A549 (cell line): ENCODE measurements at regions not wholly inside any gene's neighbourhood (a gene's known extent, or its start where the extent isn't known, plus 50 kb on each side); places are given as distances from the start of the nearest gene placed in this dataset.
"Not testable (repeated sequence)": the region's sequence is repeated elsewhere in the genome, so short reads cannot be mapped to it uniquely, and the experiment has no call there.

ENCODE experiments used
- ATAC-seq, 2 experiments: fragments of 200-7000 bp in 1 of 2; fragments of >200 bp in 1 of 2; cut with Nextera tagmentation in 1 of 2; cut with Tn5 transposase in 1 of 2; 3 replicates each; pipeline versions ENCODE4 v1.8.0 to v1.9.1; 2018 to 2020; ENCODE audit warnings: mild to moderate bottlenecking in 1 of 2, moderate library complexity in 1 of 2
- CTCF ChIA-PET: fragments of 300-600 bp; sonication (Branson Sonifier 250); formaldehyde crosslinking; extraction: SDS; loops from one replicate; lab custom pipeline; 2021; ENCODE audit warnings: antibody characterized with exemption, inconsistent platforms; lab: Yijun Ruan, JAX
- POLR2A ChIA-PET: fragments of 350-600 bp; formaldehyde crosslinking; extraction: SDS; loops from one replicate; lab custom pipeline; 2021; ENCODE audit warnings: antibody characterized with exemption, inconsistent platforms; lab: Yijun Ruan, JAX
- DNase-seq, 2 experiments: peaks; one replicate each; pipeline versions ENCODE4 v3.0.0 to v3.0.0-alpha.2; 2011 to 2016; ENCODE audit warnings: low read depth in 1 of 2, low spot score in 1 of 2
- FAIRE-seq: peaks from 2 replicates; lab custom pipeline; 2011; peaks lifted over from hg19 to GRCh38; lab: Jason Lieb, UNC
- H3K27ac ChIP-seq, 2 experiments: fragments of >200 bp; sonication (Bioruptor Twin); formaldehyde crosslinking; 3 replicates each; pipeline ENCODE4 v1.5.1; 2016 to 2017
- H3K4me1 ChIP-seq: fragments of >200 bp; sonication (Bioruptor Twin); formaldehyde crosslinking; 3 replicates; pipeline ENCODE4 v1.6.1; 2016
- H3K4me2 ChIP-seq: fragments of >200 bp; sonication (Bioruptor Twin); formaldehyde crosslinking; 3 replicates; pipeline ENCODE4 v1.6.1; 2016
- H3K4me3 ChIP-seq: fragments of >200 bp; sonication (Bioruptor Twin); formaldehyde crosslinking; 3 replicates; pipeline ENCODE4 v1.5.1; 2016
- H3K9me3 ChIP-seq: fragments of >200 bp; sonication (Bioruptor Twin); formaldehyde crosslinking; 3 replicates; pipeline ENCODE4 v1.6.1; 2016
- ATOH8 ChIP-seq: fragments of 250-450 bp; sonication (Bioruptor Pico); IDR thresholded peaks from 2 replicates; pipeline ENCODE4 v1.5.0; 2020; ENCODE audit warnings: low read depth, mild to moderate bottlenecking, moderate library complexity
- BCL3 ChIP-seq: fragments of >200 bp; sonication (Bioruptor Twin); formaldehyde crosslinking; IDR thresholded peaks from 3 replicates; pipeline ENCODE4 v1.6.1; 2016
- CBX8 ChIP-seq: fragments of 200-600 bp; sonication (generic); IDR thresholded peaks from 2 replicates; pipeline ENCODE4 v1.6.1; 2016
- CHD2 ChIP-seq: fragments of 150-350 bp; IDR thresholded peaks from 2 replicates; pipeline ENCODE4 v1.6.1; 2014; ENCODE audit warnings: low read length; ENCODE audit not compliant: partially characterized antibody
- CTCF ChIP-seq: fragments of >200 bp; sonication (Bioruptor Twin); formaldehyde crosslinking; IDR thresholded peaks from 3 replicates; pipeline ENCODE4 v1.5.1; 2016
- EHF ChIP-seq: fragments of 250-450 bp; sonication (Bioruptor Pico); IDR thresholded peaks from 2 replicates; pipeline ENCODE4 v1.5.0; 2020; ENCODE audit warnings: mild to moderate bottlenecking
- FOSL2 ChIP-seq, 2 experiments: fragments of 450-650 bp in 1 of 2; fragments of >200 bp in 1 of 2; sonication (Bioruptor Twin) in 1 of 2; formaldehyde crosslinking; IDR thresholded peaks; 2 replicates each; pipeline versions ENCODE4 v1.5.0 to v1.6.1; 2016 to 2020; ENCODE audit warnings: mild to moderate bottlenecking in 1 of 2, moderate library complexity in 1 of 2
- FOXS1 ChIP-seq: fragments of 250-450 bp; sonication (Bioruptor Pico); IDR thresholded peaks from 2 replicates; pipeline ENCODE4 v1.5.0; 2020; ENCODE audit warnings: mild to moderate bottlenecking, moderate library complexity
- GATA3 ChIP-seq: IDR thresholded peaks from 2 replicates; pipeline ENCODE4 v1.6.1; 2012; ENCODE audit warnings: borderline replicate concordance
- HMGXB4 ChIP-seq: fragments of 250-450 bp; sonication (Bioruptor Pico); IDR thresholded peaks from 2 replicates; pipeline ENCODE4 v1.5.0; 2021; ENCODE audit warnings: mild to moderate bottlenecking, moderate library complexity, borderline replicate concordance
- HOXA7 ChIP-seq: fragments of 250-450 bp; sonication (Bioruptor Pico); IDR thresholded peaks from 2 replicates; pipeline ENCODE4 v1.5.0; 2020; ENCODE audit warnings: mild to moderate bottlenecking, moderate library complexity
- HOXB13 ChIP-seq: fragments of 250-450 bp; sonication (Bioruptor Pico); IDR thresholded peaks from 2 replicates; pipeline ENCODE4 v1.5.0; 2020; ENCODE audit warnings: low read depth, mild to moderate bottlenecking, moderate library complexity
- JUN ChIP-seq, 2 experiments: fragments of >200 bp; sonication (Bioruptor Twin); formaldehyde crosslinking; IDR thresholded peaks; 2 replicates in 1 of 2; 3 replicates in 1 of 2; pipeline ENCODE4 v1.6.1; 2016 to 2017
- KDM1A ChIP-seq: fragments of 200-600 bp; sonication (generic); IDR thresholded peaks from 2 replicates; pipeline ENCODE4 v1.6.1; 2016; ENCODE audit warnings: low read depth, mild to moderate bottlenecking
- MAFK ChIP-seq: fragments of 450-650 bp; IDR thresholded peaks from 2 replicates; pipeline ENCODE4 v1.6.1; 2014; ENCODE audit not compliant: partially characterized antibody
- MAZ ChIP-seq: fragments of 150-350 bp; IDR thresholded peaks from 2 replicates; pipeline ENCODE4 v1.6.1; 2014; ENCODE audit warnings: antibody characterized with exemption, low read depth, low read length, borderline replicate concordance
- PHF8 ChIP-seq: fragments of 200-600 bp; sonication (generic); IDR thresholded peaks from 2 replicates; pipeline ENCODE4 v1.6.1; 2016; ENCODE audit warnings: low read depth, mild to moderate bottlenecking, antibody characterized with exemption, moderate library complexity, borderline replicate concordance
- RAD21 ChIP-seq, 2 experiments: fragments of >200 bp in 1 of 2; sonication (Bioruptor Twin) in 1 of 2; formaldehyde crosslinking in 1 of 2; IDR thresholded peaks in 1 of 2; conservative IDR thresholded peaks in 1 of 2; 2 replicates in 1 of 2; 3 replicates in 1 of 2; pipeline ENCODE4 v1.6.1; 2012 to 2018; ENCODE audit warnings: inconsistent platforms in 1 of 2
- RARB ChIP-seq: fragments of 250-450 bp; sonication (Bioruptor Pico); IDR thresholded peaks from 2 replicates; pipeline ENCODE4 v1.8.0; 2021; ENCODE audit warnings: mild to moderate bottlenecking, moderate library complexity
- RCOR1 ChIP-seq: fragments of 150-350 bp; IDR thresholded peaks from 2 replicates; pipeline ENCODE4 v1.6.1; 2014; ENCODE audit warnings: antibody characterized with exemption, low read length, low read depth
- RNF2 ChIP-seq: fragments of 200-600 bp; sonication (generic); IDR thresholded peaks from 2 replicates; pipeline ENCODE4 v1.6.1; 2016; ENCODE audit warnings: low read depth, mild to moderate bottlenecking, antibody characterized with exemption, moderate library complexity, borderline replicate concordance
- SMC3 ChIP-seq: fragments of >200 bp; sonication (Bioruptor Twin); formaldehyde crosslinking; IDR thresholded peaks from 3 replicates; pipeline ENCODE4 v1.6.1; 2018; ENCODE audit warnings: inconsistent platforms
- TFCP2L1 ChIP-seq: fragments of 250-450 bp; sonication (Bioruptor Pico); IDR thresholded peaks from 2 replicates; pipeline ENCODE4 v1.5.0; 2021; ENCODE audit warnings: mild to moderate bottlenecking
- TP53 ChIP-seq: fragments of 250-450 bp; sonication (Bioruptor Pico); IDR thresholded peaks from 2 replicates; pipeline ENCODE4 v1.5.0; 2021; ENCODE audit warnings: mild to moderate bottlenecking, moderate library complexity
- ZC3H11A ChIP-seq: fragments of 450-650 bp; IDR thresholded peaks from 2 replicates; pipeline ENCODE4 v1.6.1; 2014; ENCODE audit warnings: antibody characterized with exemption, mild to moderate bottlenecking
- ZNF302 ChIP-seq: fragments of 250-450 bp; sonication (Bioruptor Pico); IDR thresholded peaks from 2 replicates; pipeline ENCODE4 v1.9.0; 2021; ENCODE audit warnings: inconsistent platforms, mild to moderate bottlenecking, moderate library complexity
- WGBS: methylation state at CpG from one replicate; pipeline ENCODE4 v1.1.6; 2017; ENCODE audit errors: missing lambda C conversion rate; 5-methylcytosine and 5-hydroxymethylcytosine counted together

- POLR2A ChIA-PET, result interaction anchor here (1.0 kb wide), 1 partner anchor 77 kb away, joined by 3 read pairs; no protein-coding TSS in a partner anchor
- 0 out of 3 replicates have a peak, but pooled peaks cover 3% of the 10 kb centered on the region for H3K4me1 ChIP-seq
- DNase-seq, result peak; percentile 22 to 55
- WGBS, result 22% methylated on average over 5 of the region's 5 CpGs
- no peak overlapping the region for H3K4me3 ChIP-seq
- CTCF ChIA-PET, result interaction anchor here (0.7 to 1.5 kb wide), 6 partner anchors 12 to 496 kb away, joined by 3 to 7 read pairs (median 4); no protein-coding TSS in a partner anchor
- FAIRE-seq, result no peak
- H3K9me3 ChIP-seq, result no peaks in the 10 kb centered on the region
- peak overlapping the region; percentile 48 for H3K4me2 ChIP-seq
- H3K27ac ChIP-seq, result no peak overlapping the region
- ATAC-seq, result peak; percentile 94 to 97; a peak in 5 of 6 replicates
- TF ChIP-seq HMGXB4 (CRISPR knock-in tag) (no peak), MAFK (peak; percentile 15), SMC3 (peak; percentile 37; the same call in 1 of the 3 replicates), RAD21 (conservative IDR thresholded peaks at IDR 0.05 in 1 of 2, IDR thresholded peaks at IDR 0.05 in 1 of 2) (peak; percentile 55 to 66), RNF2 (no peak), CTCF (peak; percentile 41; the same call in 2 of the 3 replicates), ZC3H11A (no peak)
- TF ChIP-seq, all 56 proteins: peak for 4
These were observed 171.1 kb downstream of the MCHR2 start for GRCh38 chr6:99822741-99823512.

- H3K9me3 ChIP-seq, DNase-seq, POLR2A ChIA-PET, H3K4me3 ChIP-seq, H3K4me1 ChIP-seq, FAIRE-seq, H3K27ac ChIP-seq, ATAC-seq: not testable (repeated sequence)
- CTCF ChIA-PET, result interaction anchor here (0.9 to 1.4 kb wide), 2 partner anchors 13 to 496 kb away, joined by 3 to 7 read pairs; no protein-coding TSS in a partner anchor
- peak overlapping the region; percentile 48 for H3K4me2 ChIP-seq
- 21% methylated on average over 8 of the region's 34 CpGs for WGBS
These were observed 170.3 kb downstream of the MCHR2 start for GRCh38 chr6:99823513-99824235.

GRCh38 chr6:99833034-99833433 lies 161.0 kb downstream of the MCHR2 start:
- ChIA-PET CTCF (no interaction called here), POLR2A (no interaction called here)
- DNase-seq (no peak), FAIRE-seq (no peak), ATAC-seq (no peak)
- Histone ChIP-seq H3K4me3 (no peak overlapping the region), H3K4me1 (no peaks in the 10 kb centered on the region), H3K27ac (no peak overlapping the region), H3K9me3 (no peaks in the 10 kb centered on the region)
- WGBS, result 21% methylated on average over 3 of the region's 3 CpGs
- no peak for TF ChIP-seq HOXA7 (CRISPR knock-in tag)
- TF ChIP-seq RCOR1, result no peak
- TF ChIP-seq FOSL2 (IDR thresholded peaks at IDR 0.05), result no peak
- TF ChIP-seq FOSL2 (CRISPR knock-in tag; IDR thresholded peaks at IDR 0.05), result no peak
- no peak for TF ChIP-seq EHF
- no peak for TF ChIP-seq BCL3
- TF ChIP-seq JUN (IDR thresholded peaks at IDR 0.05), result no peak
- TF ChIP-seq ZNF302, result no peak
- no peak for TF ChIP-seq PHF8
- TF ChIP-seq CBX8, result no peak
- TF ChIP-seq CHD2, result no peak
- TF ChIP-seq GATA3, result no peak
- no peak for TF ChIP-seq KDM1A
- TF ChIP-seq FOXS1, result no peak
- no peak for TF ChIP-seq TP53
- no peak for TF ChIP-seq MAZ
- no peak for TF ChIP-seq TFCP2L1
- TF ChIP-seq RARB (CRISPR knock-in tag), result no peak
- no peak for TF ChIP-seq HOXB13 (CRISPR knock-in tag)
- TF ChIP-seq ATOH8, result no peak
- no peak for TF ChIP-seq MAFK
- TF ChIP-seq, all 56 proteins: peak for 0
- H3K4me2 ChIP-seq, result no peak overlapping the region
